GM19193 (cell line): ENCODE measurements at regions not wholly inside any gene's neighbourhood (a gene's known extent, or its start where the extent isn't known, plus 50 kb on each side); places are given as distances from the start of the nearest gene placed in this dataset.

ENCODE experiments used
- POLR2A ChIP-seq: IDR thresholded peaks from 4 replicates; pipeline ENCODE4 v1.6.1; 2011; ENCODE audit not compliant: insufficient read depth, insufficient read length; ENCODE audit errors: extremely low read depth

GRCh38 chr10:78211561-78212051 is 177.9 kb downstream of the RPS24 start:
- TF ChIP-seq POLR2A = no peak

- no peak for TF ChIP-seq POLR2A
These were observed 178.6 kb downstream of the RPS24 start for GRCh38 chr10:78212060-78212785.

- no peak for TF ChIP-seq POLR2A
These were observed 179.1 kb downstream of the RPS24 start for GRCh38 chr10:78212786-78213175.

GRCh38 chr10:78214955-78215354 is 181.3 kb downstream of the RPS24 start:
- TF ChIP-seq POLR2A = no peak

- TF ChIP-seq POLR2A = no peak
These were observed 182.0 kb downstream of the RPS24 start for GRCh38 chr10:78215645-78216044.

- TF ChIP-seq POLR2A = no peak
These were observed 183.7 kb downstream of the RPS24 start for GRCh38 chr10:78217336-78217735.

- no peak for TF ChIP-seq POLR2A
These were observed 185.3 kb downstream of the RPS24 start for GRCh38 chr10:78218798-78219490.

GRCh38 chr10:78220781-78221180 is 187.1 kb downstream of the RPS24 start:
- no peak for TF ChIP-seq POLR2A

GRCh38 chr10:78222096-78222790 is 188.6 kb downstream of the RPS24 start:
- no peak for TF ChIP-seq POLR2A

GRCh38 chr10:78223088-78223487 is 189.4 kb downstream of the RPS24 start:
- TF ChIP-seq POLR2A = no peak

GRCh38 chr10:78224602-78225001 is 190.9 kb downstream of the RPS24 start:
- TF ChIP-seq POLR2A = no peak

- no peak for TF ChIP-seq POLR2A
These were observed 191.9 kb downstream of the RPS24 start for GRCh38 chr10:78225594-78225993.

GRCh38 chr10:78229489-78229888 is 195.8 kb downstream of the RPS24 start:
- TF ChIP-seq POLR2A = no peak

GRCh38 chr10:78229950-78230675 is 196.4 kb downstream of the RPS24 start:
- no peak for TF ChIP-seq POLR2A

- TF ChIP-seq POLR2A = no peak
These were observed 197.7 kb downstream of the RPS24 start for GRCh38 chr10:78231327-78231726.
